DND-41 (cell line): ENCODE measurements at regions not wholly inside any gene's neighbourhood (a gene's known extent, or its start where the extent isn't known, plus 50 kb on each side); places are given as distances from the start of the nearest gene placed in this dataset.

Source experiments
- CTCF ChIP-seq: IDR thresholded peaks from 2 replicates; pipeline ENCODE4 v1.5.1; 2012; ENCODE audit warnings: borderline replicate concordance, low read length, moderate library complexity, mild to moderate bottlenecking; ENCODE audit not compliant: poor library complexity, severe bottlenecking; ENCODE audit errors: extremely low read depth
- EZH2 ChIP-seq: IDR thresholded peaks from 3 replicates; pipeline ENCODE4 v1.6.1; 2012; ENCODE audit warnings: borderline replicate concordance, low read depth, mild to moderate bottlenecking, moderate library complexity, low read length, inconsistent platforms; ENCODE audit not compliant: severe bottlenecking

- no peak for TF ChIP-seq CTCF
- no peak for TF ChIP-seq EZH2
Observed at GRCh38 chr7:108863227-108863848, 293.7 kb downstream of the DNAJB9 start.
